GM18508 (cell line): ENCODE measurements at regions not wholly inside any gene's neighbourhood (a gene's known extent, or its start where the extent isn't known, plus 50 kb on each side); places are given as distances from the start of the nearest gene placed in this dataset.
"Not testable (repeated sequence)": the region's sequence is repeated elsewhere in the genome, so short reads cannot be mapped to it uniquely, and the experiment has no call there.

Source experiments
- ATAC-seq: cut with Tn5 transposase; IDR thresholded peaks from one replicate; pipeline ENCODE4 v1.9.1; 2021; ENCODE audit warnings: moderate number of reproducible peaks; ENCODE audit not compliant: insufficient read depth, unreplicated experiment

GRCh38 chr2:72078773-72079172 is 68.9 kb downstream of the CYP26B1 start:
- no peak for ATAC-seq

GRCh38 chr2:72077702-72078169 is 69.9 kb downstream of the CYP26B1 start:
- ATAC-seq, result no peak

- not testable (repeated sequence) for ATAC-seq
These were observed 74.3 kb downstream of the CYP26B1 start for GRCh38 chr2:72073373-72073772.

GRCh38 chr2:72064197-72064596 is 83.5 kb downstream of the CYP26B1 start:
- ATAC-seq, result not testable (repeated sequence)

GRCh38 chr2:72062336-72062735 is 85.3 kb downstream of the CYP26B1 start:
- ATAC-seq, result no peak

GRCh38 chr2:72057308-72057707 is 90.4 kb downstream of the CYP26B1 start:
- ATAC-seq, result no peak

- ATAC-seq, result no peak
These were observed 95.6 kb downstream of the CYP26B1 start for GRCh38 chr2:72051971-72052505.

- no peak for ATAC-seq
These were observed 96.5 kb downstream of the CYP26B1 start for GRCh38 chr2:72051204-72051603.

GRCh38 chr2:72050734-72051133 is 96.9 kb downstream of the CYP26B1 start:
- no peak for ATAC-seq

- no peak for ATAC-seq
These were observed 98.7 kb downstream of the CYP26B1 start for GRCh38 chr2:72048881-72049477.

GRCh38 chr2:72043985-72044384 is 103.7 kb downstream of the CYP26B1 start:
- ATAC-seq, result no peak

GRCh38 chr2:72041638-72042111 is 106.0 kb downstream of the CYP26B1 start:
- no peak for ATAC-seq

- no peak for ATAC-seq
These were observed 106.8 kb downstream of the CYP26B1 start for GRCh38 chr2:72040629-72041571.

GRCh38 chr2:72038524-72038923 is 109.1 kb downstream of the CYP26B1 start:
- ATAC-seq, result no peak

- ATAC-seq, result no peak
These were observed 110.4 kb downstream of the CYP26B1 start for GRCh38 chr2:72037261-72037666.

- no peak for ATAC-seq
These were observed 111.1 kb downstream of the CYP26B1 start for GRCh38 chr2:72036595-72036994.

- no peak for ATAC-seq
These were observed 111.5 kb downstream of the CYP26B1 start for GRCh38 chr2:72036173-72036545.

- no peak for ATAC-seq
These were observed 112.0 kb downstream of the CYP26B1 start for GRCh38 chr2:72035518-72036172.

- ATAC-seq, result no peak
These were observed 113.1 kb downstream of the CYP26B1 start for GRCh38 chr2:72034353-72035095.

GRCh38 chr2:72033636-72034035 is 114.0 kb downstream of the CYP26B1 start:
- no peak for ATAC-seq
